ENCODE measurements at regions not wholly inside any gene's neighbourhood (a gene's known extent, or its start where the extent isn't known, plus 50 kb on each side); places are given as distances from the start of the nearest gene placed in this dataset.

DNA sequence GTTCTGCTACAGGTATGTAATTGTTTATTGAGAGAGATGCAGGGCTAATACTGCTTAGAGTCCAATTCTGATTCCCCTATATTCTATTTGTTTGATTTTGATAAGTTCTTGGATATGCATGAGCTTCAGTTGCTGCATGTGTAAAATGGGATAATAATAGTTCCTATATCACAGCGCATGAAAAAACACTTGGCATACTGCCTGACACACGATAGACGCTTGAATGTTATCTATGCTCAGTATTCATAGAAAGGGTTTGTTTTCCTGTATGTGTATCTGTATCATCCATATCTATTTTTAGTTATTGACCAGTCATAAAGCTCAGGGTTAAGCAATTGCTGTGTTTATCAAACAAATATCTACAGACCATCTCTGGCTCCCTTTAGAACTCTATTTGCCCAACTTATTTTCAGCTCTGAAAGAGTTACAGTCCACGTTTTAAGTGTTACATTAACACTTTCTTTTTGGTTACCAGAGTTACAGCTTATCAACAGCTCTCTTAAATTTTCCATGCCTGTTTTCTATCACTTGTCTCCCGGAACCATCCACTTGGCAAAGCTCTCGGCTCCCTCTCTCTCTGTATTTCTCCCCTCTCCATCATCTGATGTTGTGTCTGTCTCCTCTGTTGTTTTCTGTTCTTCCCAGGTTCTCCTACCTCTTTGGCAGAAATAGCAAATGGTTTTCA is 334.8 kb downstream of the CBLN1 start:
- no peak for DNase-seq (ENCODE audit: low read depth)

DNA sequence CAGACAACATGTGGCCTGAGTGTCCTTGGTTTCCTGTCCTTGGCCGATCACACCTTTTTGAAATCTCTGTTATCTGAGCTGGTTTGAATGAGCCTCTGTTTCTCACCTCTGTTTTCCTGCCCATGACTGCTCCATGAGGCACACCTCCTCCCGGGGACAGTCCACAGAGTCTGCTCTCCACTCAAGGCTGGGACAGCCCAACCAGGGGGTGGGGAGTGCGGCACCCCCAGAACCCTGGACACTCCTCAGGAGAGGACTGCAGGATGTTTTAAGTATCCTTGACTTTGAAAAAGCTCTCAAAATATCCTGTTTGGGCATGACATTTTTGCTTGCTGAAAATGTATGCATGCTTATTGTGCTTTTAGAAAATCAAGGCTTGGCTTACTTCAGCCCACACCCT is 333.0 kb upstream of the N4BP1 start:
- no peak for DNase-seq (ENCODE audit: low read depth)

DNA sequence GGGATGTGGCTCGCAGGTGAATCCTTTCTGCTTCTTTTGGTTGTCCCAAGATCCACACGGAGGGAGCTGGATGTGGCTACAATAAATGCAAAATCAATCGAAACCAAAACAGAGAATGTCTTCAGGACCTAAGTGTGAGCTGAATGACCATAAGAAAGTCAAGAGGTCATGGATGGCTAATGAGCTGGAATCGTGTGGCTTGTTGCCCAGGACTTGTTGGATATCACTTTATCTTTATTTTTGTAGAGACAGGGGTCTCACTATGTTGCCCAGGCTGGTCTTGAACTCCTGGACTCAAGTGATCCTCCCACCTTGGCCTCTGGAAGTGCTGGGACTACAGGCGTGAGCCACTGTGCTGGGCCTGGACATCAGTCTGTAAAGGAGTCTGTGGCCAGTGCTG is 326.8 kb upstream of the N4BP1 start:
- DNase-seq (ENCODE audit: low read depth) = no peak

GRCh38 chr16:48932216-48932855 is 322.4 kb upstream of the N4BP1 start:
- DNase-seq (ENCODE audit: low read depth) = no peak

GRCh38 chr16:48930951-48931553 is 321.1 kb upstream of the N4BP1 start:
- DNase-seq (ENCODE audit: low read depth) = no peak

DNA sequence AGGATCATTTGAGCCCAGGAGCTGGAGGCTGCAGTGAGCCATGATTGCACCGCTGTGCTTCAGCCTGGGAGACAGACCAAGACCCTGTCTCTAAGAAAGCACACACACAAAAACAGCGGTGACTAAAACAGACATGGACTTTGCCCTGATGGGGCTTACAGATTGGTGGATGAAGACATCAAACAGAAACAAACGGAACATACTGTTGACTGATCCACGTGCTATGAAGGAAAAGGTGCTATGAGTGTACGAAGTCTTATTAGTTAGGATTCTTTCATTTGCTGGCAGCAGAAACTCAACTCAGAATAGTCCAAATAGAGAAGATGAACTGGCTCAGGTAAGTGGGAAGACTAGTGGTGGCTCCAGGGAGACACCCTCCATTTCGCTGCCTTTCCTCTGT is 309.8 kb upstream of the N4BP1 start:
- no peak for DNase-seq (ENCODE audit: low read depth)

DNA sequence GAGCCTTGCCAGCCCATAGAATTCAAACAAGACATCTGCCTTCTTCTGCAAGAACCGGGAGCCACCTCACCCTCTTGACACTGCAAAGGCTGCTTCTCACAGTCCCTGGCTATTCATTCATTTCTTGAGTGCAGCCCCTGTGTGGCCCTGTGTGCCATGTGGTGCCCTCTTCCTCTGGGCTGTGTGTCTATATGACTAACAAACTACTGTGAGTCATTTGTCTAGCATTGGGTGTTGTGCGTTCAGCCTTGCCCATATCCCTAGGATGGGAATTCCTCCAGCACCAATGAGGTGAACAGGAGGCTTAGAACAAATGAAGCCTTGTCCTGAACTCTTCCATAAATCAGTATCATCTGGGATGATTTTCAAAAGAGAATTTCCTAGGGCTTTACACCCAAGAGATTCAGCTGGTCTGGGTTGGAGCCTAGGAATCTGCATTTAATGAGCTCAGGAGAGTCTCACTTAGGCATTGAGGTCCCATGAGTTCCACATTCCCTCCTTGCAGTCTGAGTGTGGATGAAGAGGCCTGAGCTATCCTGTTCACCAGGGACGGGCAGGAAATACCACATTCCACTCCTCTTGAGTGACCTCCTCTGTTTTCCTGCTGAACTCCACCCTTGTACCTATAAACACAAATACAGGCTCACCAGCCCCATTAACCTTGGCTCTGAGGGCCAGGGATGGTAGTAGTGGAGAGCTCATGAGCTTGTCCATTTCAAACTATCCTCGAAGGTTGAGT is 308.7 kb upstream of the N4BP1 start:
- no peak for DNase-seq (ENCODE audit: low read depth)

DNA sequence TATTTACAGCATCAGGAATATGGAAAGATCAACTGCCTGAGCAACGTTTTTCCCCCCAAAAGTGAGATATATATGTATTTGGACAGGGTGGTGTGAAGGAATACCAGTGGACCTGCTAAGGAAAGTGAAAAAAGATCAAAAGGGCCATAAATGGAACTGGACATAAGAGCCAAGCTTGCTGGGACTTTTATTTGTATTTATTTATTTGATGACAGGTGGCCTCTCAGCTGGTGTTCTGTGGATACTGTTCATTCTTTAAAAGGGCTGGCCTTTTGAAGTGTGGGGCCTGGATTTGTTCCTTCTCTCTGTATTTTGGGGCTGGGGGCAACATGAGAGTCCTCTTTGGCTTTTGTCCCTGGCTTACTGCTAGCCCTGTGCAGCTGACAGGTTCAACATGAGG is 306.6 kb upstream of the N4BP1 start:
- DNase-seq (ENCODE audit: low read depth) = no peak

DNA sequence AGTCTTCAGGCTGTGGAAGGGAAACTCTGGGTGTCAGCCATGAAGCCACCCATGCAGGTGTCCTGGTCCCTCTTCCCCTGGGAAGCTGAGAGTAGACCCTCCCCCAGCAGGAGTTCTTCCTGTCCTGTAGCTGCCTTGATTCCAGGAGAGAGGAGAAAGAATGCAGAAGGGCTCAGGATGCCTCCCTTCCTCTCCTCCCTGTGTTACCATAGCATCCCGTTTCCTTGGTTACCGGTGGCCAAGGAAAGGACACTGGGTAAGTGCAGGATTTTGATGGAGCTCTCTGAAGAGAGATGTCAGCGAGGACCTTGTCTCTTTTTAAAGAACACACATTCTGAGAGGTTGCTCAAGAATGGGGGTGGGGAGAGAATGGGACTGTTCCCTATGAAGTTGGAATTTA is 304.1 kb upstream of the N4BP1 start:
- no peak for DNase-seq (ENCODE audit: low read depth)

- DNase-seq (ENCODE audit: low read depth) = no peak
Observed at GRCh38 chr16:48913384-48913783, 303.4 kb upstream of the N4BP1 start.

DNA sequence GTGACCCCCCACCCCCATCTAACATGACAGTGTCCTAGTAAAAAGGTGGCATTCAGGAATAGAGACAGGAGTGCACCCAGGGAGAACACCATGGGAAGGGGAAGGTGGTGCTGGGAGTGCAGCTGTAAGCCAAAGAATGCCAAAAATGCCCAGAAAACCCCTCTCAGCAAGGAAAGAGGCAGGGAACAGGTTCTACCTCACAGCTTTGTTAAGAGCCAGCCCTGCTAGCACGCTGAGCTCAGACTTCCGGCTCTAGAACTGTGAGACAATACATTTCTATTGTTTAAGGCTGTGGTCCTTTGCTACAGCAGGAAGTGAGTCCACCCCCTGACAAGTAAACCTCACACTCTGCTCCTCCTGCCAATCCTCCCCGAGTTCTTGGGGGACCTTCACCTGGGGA is 302.4 kb upstream of the N4BP1 start:
- no peak for DNase-seq (ENCODE audit: low read depth)

DNA sequence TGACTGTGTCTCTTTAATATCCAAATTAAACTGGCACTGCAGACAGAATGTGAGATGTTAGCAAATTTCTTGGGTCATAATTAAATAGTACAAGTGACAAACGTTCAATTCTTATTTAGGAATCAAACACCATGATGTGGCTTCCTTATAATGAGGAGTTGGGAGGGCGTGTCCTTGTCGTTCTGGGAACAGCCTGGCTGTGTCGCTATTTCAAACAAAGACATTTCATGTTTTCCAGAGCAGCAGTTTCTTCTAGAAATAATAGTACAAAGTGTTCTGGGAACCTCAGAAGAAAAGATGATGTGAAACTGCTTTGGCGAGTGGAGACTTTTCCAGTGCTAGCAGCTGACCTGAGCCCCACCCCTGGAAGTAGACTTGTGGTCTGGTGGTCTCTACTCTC is 301.7 kb upstream of the N4BP1 start:
- no peak for DNase-seq (ENCODE audit: low read depth)

DNA sequence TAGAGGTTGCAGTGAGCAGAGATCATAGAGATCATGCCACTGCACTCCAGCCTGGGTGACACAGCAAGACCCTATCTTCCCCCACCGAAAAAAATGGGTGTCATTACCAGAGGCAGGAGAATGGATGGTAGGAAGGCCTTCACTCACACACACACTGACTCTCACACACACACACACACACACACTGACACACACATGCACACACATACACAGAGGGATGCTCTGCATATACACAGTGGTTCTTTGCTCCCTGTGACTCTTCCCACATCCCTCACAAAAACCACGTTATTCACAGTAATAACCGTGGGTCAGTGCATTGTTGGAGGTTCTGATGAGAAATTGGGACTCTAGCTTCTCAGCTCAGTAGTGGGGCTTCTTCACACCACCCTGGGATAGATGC is 300.2 kb upstream of the N4BP1 start:
- no peak for DNase-seq (ENCODE audit: low read depth)

DNA sequence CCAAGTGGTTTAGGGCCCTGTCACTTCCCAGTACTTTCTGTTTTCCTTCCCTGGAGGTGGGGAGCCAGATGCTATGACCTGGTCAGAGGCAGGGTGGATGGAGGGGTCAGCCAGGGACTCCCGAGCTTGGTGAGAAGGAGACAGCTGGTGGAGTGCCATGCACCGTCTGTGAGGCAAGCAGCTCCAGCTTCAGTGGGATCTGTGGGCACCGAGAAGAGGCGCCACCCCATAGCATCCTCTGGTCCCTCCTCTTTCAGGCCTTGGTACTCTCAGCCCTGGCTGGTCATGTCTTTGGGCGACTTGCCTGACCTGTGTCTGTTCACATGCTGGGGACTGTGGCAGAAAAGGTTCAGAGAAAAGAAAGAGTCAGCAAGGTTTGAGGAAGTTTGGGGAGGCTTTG is 299.3 kb upstream of the N4BP1 start:
- no peak for DNase-seq (ENCODE audit: low read depth)

GRCh38 chr16:48907906-48908634 is 298.1 kb upstream of the N4BP1 start:
- no peak for DNase-seq (ENCODE audit: low read depth)

DNA sequence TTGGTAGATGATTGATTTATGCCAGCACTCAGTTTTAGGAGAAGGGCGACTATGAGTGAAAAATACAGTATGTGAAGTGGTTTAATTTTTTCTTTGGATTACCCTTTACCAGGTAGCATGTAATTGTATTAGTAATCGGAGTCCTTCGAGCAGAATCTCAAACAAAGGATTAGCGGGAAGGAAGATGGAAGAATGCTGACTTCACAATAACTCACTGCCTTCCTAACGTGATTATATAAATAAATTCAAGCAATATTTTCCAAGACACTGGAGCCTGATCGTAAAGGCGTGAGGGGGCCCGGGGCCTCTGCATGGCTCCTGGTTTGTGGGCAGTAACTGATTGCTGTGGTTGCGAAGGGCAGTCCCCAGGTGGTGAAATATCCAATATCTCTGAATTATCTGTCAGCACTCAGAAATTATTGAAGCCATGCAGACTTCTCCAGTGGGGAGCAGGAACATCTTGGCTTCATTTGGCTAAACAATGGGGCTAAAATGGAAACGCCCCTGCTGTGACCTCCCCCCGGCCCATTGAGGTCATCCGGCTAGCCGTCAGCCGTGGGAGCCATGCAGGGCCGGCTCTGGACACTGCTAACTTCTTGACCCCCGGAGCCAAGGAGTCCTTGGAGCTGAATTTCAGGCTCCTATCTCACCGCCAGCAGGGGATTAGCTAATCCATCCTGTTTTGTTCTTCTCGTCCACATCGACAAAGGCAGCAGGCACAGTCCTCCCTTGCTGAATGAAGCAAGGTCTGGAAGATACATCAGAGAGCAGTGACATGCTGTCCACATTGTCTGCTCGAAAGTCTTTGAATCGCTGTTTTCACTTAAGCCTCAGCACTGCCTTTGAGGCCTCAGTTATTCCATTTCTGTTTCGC is 295.9 kb upstream of the N4BP1 start:
- no peak for DNase-seq (ENCODE audit: low read depth)

GRCh38 chr16:48904333-48904732 is 294.4 kb upstream of the N4BP1 start:
- no peak for DNase-seq (ENCODE audit: low read depth)

DNA sequence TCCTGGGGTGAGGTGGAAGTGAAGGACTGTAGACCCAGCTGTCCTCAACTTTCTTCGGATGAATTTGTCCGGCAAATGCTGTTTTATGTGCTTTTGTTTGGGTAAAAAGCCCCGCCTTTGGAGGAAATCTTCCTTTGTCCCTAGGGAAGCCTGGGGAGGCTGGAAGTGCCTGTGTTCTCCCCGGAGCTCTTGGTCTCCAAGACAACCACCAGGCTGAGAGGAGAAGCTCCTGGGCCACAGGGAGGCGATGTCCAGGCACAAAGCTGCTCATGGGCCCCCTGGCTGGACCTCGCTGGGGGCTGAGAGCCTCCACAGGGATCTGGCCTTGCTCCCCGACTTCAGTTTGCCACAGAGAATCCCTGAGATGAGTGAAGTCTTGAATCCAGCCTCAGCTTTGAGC is 293.1 kb upstream of the N4BP1 start:
- no peak for DNase-seq (ENCODE audit: low read depth)

DNA sequence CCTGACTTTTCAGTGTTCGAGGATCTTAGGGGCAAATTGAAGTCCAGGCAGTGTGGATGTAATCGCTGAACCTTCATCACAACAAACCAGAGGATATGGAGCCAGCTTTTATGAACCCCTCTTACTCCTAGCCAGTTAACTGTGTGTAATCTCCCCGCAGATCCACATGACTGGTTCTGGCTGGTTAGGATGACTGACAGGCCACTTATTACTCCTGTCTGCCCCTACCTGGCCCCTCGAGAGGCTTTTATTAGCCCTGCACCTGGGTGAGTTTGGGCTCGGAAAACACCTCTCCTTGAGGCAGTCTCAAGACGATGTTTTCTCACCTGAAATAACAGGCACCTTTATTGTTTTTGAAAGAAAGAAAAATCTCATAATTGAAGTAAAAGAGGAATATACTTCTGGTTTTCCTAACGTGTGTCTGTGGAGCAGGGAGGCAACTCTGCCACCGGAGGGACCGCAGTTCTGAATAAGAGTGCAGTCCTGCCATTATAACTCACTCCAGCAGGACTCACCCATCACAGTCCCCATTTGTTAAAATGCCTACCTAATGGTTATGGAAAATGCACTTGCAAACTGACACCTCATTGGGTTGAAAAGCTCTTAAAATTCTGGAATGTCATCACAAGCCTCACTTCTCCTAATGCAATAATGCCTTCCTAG is 291.9 kb upstream of the N4BP1 start:
- DNase-seq (ENCODE audit: low read depth) = no peak

- no peak for DNase-seq (ENCODE audit: low read depth)
Observed at GRCh38 chr16:48899500-48899899, 289.5 kb upstream of the N4BP1 start.

All from forelimb muscle (tissue), 1 donor.